Neural crest cell (in vitro differentiated cells): ENCODE measurements at regions not wholly inside any gene's neighbourhood (a gene's known extent, or its start where the extent isn't known, plus 50 kb on each side); places are given as distances from the start of the nearest gene placed in this dataset.
A peak's percentile ranks its signal among the peaks of the same experiment; 100 is the strongest.

Experiments used
- DNase-seq: peaks from one replicate; pipeline ENCODE4 v3.0.0; 2021; ENCODE audit warnings: low read depth, mixed read lengths, low spot score
- H3K27ac Mint-ChIP-seq: one replicate; pipeline ENCODE4 v1.8.0; 2021; ENCODE audit warnings: mild to moderate bottlenecking, mixed read lengths; ENCODE audit not compliant: unreplicated experiment
- H3K27me3 Mint-ChIP-seq: 2 replicates; pipeline ENCODE4 v1.8.0; 2021; ENCODE audit warnings: low read depth, mild to moderate bottlenecking, mixed read lengths
- H3K36me3 Mint-ChIP-seq: 2 replicates; pipeline ENCODE4 v1.8.0; 2021; ENCODE audit warnings: low read depth, mild to moderate bottlenecking, mixed read lengths
- H3K4me1 Mint-ChIP-seq: 2 replicates; pipeline ENCODE4 v1.8.0; 2021; ENCODE audit warnings: mixed read lengths
- H3K4me3 Mint-ChIP-seq: one replicate; pipeline ENCODE4 v1.8.0; 2021; ENCODE audit warnings: mild to moderate bottlenecking, mixed read lengths
- H3K9me3 Mint-ChIP-seq: 2 replicates; pipeline ENCODE4 v1.8.0; 2021; ENCODE audit warnings: mixed read lengths
- CTCF ChIP-seq: fragments of 200-600 bp; sonication (generic); conservative IDR thresholded peaks from 2 replicates; pipeline ENCODE4 v1.5.0; 2021; ENCODE audit warnings: antibody characterized with exemption, mild to moderate bottlenecking

- Mint-ChIP-seq H3K36me3 (no peaks in the 10 kb centered on the region), H3K4me1 (peaks cover 40% of the 10 kb centered on the region), H3K4me3 (no peak overlapping the region), H3K9me3 (no peaks in the 10 kb centered on the region), H3K27ac (no peak overlapping the region), H3K27me3 (peaks cover 13% of the 10 kb centered on the region)
- TF ChIP-seq CTCF = no peak
- DNase-seq = no peak
Observed at GRCh38 chr13:52975969-52976368, 52.6 kb upstream of the OLFM4 start.

DNA sequence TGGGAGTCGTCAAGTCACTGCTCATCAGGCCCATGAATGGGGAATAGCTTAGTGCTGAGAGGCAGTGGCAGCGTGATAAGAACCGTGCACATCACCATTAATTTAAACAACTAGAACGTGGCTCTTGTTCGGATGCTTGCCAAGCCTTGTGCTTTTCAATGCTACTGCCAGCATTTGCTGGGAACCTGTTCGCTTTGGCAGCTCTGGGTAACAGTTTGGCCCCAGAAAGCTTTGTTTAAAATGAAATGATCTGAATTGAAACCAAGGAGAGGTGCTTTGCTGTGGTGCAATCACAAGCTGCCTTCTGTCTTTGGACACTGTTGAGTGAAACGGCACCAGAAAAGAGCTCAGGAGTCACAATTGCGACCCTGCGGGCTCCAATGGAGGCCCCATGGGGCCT is 53.5 kb upstream of the OLFM4 start:
- no peak for TF ChIP-seq CTCF
- H3K4me3 Mint-ChIP-seq = no peak overlapping the region
- no peak overlapping the region for H3K27ac Mint-ChIP-seq
- H3K36me3 Mint-ChIP-seq = no peaks in the 10 kb centered on the region
- H3K9me3 Mint-ChIP-seq = no peaks in the 10 kb centered on the region
- peaks cover 35% of the 10 kb centered on the region for H3K4me1 Mint-ChIP-seq
- DNase-seq = no peak
- H3K27me3 Mint-ChIP-seq = peaks cover 13% of the 10 kb centered on the region

DNA sequence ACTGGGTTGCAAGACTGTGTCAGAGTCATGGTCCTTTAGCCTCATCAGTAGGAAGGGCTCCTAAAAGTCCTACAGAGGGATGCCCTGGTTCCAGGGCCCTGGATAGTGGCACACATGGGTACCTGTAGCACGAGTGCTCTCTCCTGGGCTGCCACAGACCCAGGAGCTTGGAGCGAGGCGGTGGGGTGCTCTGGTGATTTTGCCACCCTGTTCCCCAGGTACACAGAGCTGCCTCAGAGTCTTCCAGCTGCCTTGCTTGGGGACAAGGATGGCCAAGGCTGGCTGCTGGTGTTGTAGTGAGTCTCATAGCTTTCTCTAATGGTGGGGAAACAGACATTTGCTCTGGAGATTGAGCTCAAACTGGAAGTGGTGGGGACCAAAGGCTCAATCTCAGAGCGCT is 53.9 kb upstream of the OLFM4 start:
- H3K27ac Mint-ChIP-seq = no peak overlapping the region
- DNase-seq = no peak
- no peak overlapping the region for H3K4me3 Mint-ChIP-seq
- peaks cover 13% of the 10 kb centered on the region for H3K27me3 Mint-ChIP-seq
- H3K4me1 Mint-ChIP-seq = peaks cover 35% of the 10 kb centered on the region
- no peaks in the 10 kb centered on the region for H3K36me3 Mint-ChIP-seq
- no peak for TF ChIP-seq CTCF
- no peaks in the 10 kb centered on the region for H3K9me3 Mint-ChIP-seq

DNA sequence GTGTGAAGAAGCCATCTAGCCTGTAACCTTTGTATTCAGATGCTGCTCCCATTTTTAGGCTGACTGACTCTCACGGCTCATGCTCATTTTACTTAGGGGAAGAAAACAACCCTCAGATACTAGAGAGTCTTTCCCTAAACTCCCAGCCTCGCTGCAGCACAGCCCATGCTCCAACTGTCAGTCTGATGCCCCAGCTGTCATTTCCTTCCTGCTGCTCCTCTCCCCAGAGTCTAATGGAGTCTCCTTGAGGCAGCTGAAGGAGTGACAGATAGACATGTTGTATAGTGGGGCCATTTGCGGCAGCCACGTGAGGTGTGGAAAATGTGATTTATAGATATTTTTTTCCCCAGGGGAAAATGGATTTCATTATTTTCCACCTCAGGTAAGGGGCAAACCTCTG is 59.2 kb upstream of the OLFM4 start:
- no peaks in the 10 kb centered on the region for H3K9me3 Mint-ChIP-seq
- peaks cover 12% of the 10 kb centered on the region for H3K4me1 Mint-ChIP-seq
- H3K27me3 Mint-ChIP-seq = peaks cover 15% of the 10 kb centered on the region
- H3K27ac Mint-ChIP-seq = no peak overlapping the region
- H3K36me3 Mint-ChIP-seq = no peaks in the 10 kb centered on the region
- no peak overlapping the region for H3K4me3 Mint-ChIP-seq
- DNase-seq = no peak
- TF ChIP-seq CTCF = no peak

GRCh38 chr13:52968074-52968700 is 60.4 kb upstream of the OLFM4 start:
- peaks cover 12% of the 10 kb centered on the region for H3K4me1 Mint-ChIP-seq
- H3K27me3 Mint-ChIP-seq = peaks cover 12% of the 10 kb centered on the region
- H3K36me3 Mint-ChIP-seq = no peaks in the 10 kb centered on the region
- no peaks in the 10 kb centered on the region for H3K9me3 Mint-ChIP-seq
- H3K4me3 Mint-ChIP-seq = no peak overlapping the region
- DNase-seq = peak; percentile 76
- H3K27ac Mint-ChIP-seq = no peak overlapping the region
- TF ChIP-seq CTCF = peak; percentile 98

GRCh38 chr13:52961987-52962386 is 66.6 kb upstream of the OLFM4 start:
- H3K4me3 Mint-ChIP-seq = no peak overlapping the region
- no peaks in the 10 kb centered on the region for H3K36me3 Mint-ChIP-seq
- H3K27me3 Mint-ChIP-seq = peaks cover 2% of the 10 kb centered on the region
- DNase-seq = no peak
- no peaks in the 10 kb centered on the region for H3K9me3 Mint-ChIP-seq
- peak overlapping the region; percentile 9 for H3K27ac Mint-ChIP-seq
- TF ChIP-seq CTCF = no peak
- H3K4me1 Mint-ChIP-seq = peaks cover 30% of the 10 kb centered on the region
